ENCODE measurements at regions not wholly inside any gene's neighbourhood (a gene's known extent, or its start where the extent isn't known, plus 50 kb on each side); places are given as distances from the start of the nearest gene placed in this dataset.

DNA sequence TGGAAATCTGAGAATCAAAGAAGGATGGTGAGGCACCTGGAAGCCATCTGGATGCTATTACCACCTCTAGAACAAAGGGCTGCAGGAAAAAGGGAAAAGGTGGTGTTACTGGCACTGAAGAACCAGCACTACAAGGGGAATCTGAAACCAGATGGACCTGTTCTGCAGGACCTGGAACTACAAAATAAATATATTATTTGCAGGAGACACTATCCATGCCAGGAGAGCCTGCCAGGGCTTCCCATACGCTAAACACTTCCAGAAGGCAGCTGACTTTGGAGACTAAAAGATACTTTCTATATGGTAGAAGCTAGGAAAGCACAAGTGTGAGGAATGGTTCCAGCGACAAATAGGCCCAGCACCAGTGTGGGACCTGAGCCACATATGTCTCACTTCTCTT is 83.4 kb upstream of the POU1F1 start:
- Histone ChIP-seq H3K27ac (ENCODE audit: insufficient read depth, low read length) (no peak overlapping the region), H3K4me1 (ENCODE audit: control insufficient read depth, insufficient read depth, low read length) (no peaks in the 10 kb centered on the region), H3K27me3 (ENCODE audit: control insufficient read depth, insufficient read depth, low read length) (no peaks in the 10 kb centered on the region), H2BK20ac (ENCODE audit: low read depth, low read length) (no peak overlapping the region), H2BK5ac (ENCODE audit: low read depth, low read length, poor library complexity, severe bottlenecking) (no peak overlapping the region), H3K9me3 (ENCODE audit: control insufficient read depth, insufficient read depth, low read length) (no peaks in the 10 kb centered on the region), H3K36me3 (ENCODE audit: control insufficient read depth, insufficient read depth, low read length) (no peaks in the 10 kb centered on the region), H4K91ac (ENCODE audit: insufficient read depth, low read depth, low read length) (no peak overlapping the region), H2AFZ (replicated peaks; ENCODE audit: low read length, poor library complexity) (no peak overlapping the region), H4K8ac (ENCODE audit: low read depth in 2 of 2, low read length in 2 of 2) (no peak overlapping the region), H3K23ac (ENCODE audit: low read depth, low read length) (no peak overlapping the region), H3K9me1 (ENCODE audit: insufficient read depth, low read length) (no peaks in the 10 kb centered on the region), H2AK9ac (replicated peaks; ENCODE audit: low read depth, low read length, poor library complexity) (no peak overlapping the region), H2BK15ac (ENCODE audit: low read depth, low read length) (no peak overlapping the region), H2AK5ac (ENCODE audit: low read depth, low read length) (no peak overlapping the region), H3K14ac (replicated peaks; ENCODE audit: low read depth, low read length) (no peak overlapping the region), H3K79me1 (ENCODE audit: low read depth in 1 of 2, low read length in 2 of 2) (no peaks in the 10 kb centered on the region), H3K4me3 (ENCODE audit: insufficient read depth, low read depth, low read length) (no peak overlapping the region), H4K20me1 (ENCODE audit: insufficient read depth, low read length) (no peaks in the 10 kb centered on the region), H3K56ac (ENCODE audit: extremely low read depth, insufficient read depth, low read length) (no peak overlapping the region), H3K9ac (ENCODE audit: low read depth, low read length) (no peak overlapping the region), H3K4me2 (ENCODE audit: low read depth, low read length) (no peak overlapping the region), H2BK120ac (ENCODE audit: low read depth, low read length) (no peak overlapping the region), H3K4ac (ENCODE audit: low read depth, low read length) (no peak overlapping the region), H4K5ac (ENCODE audit: low read depth, low read length) (no peak overlapping the region), H3K18ac (ENCODE audit: low read depth, low read length) (no peak overlapping the region)
- TF ChIP-seq SMC3 (IDR thresholded peaks at IDR 0.05; ENCODE audit: low read depth, low read length) (no peak), BHLHE40 (IDR thresholded peaks at IDR 0.05; ENCODE audit: low read depth, low read length) (no peak), NFE2L2 (IDR thresholded peaks at IDR 0.05; ENCODE audit: low read depth, low read length) (no peak), MXI1 (IDR thresholded peaks at IDR 0.05; ENCODE audit: borderline replicate concordance, low read depth, low read length) (no peak), CHD1 (IDR thresholded peaks at IDR 0.05; ENCODE audit: low read depth, low read length) (no peak), RAD21 (IDR thresholded peaks at IDR 0.05; ENCODE audit: low read length) (no peak), MAFK (IDR thresholded peaks at IDR 0.05; ENCODE audit: low read depth, low read length) (no peak), RFX5 (IDR thresholded peaks at IDR 0.05; ENCODE audit: low read depth, low read length) (no peak), CEBPB (IDR thresholded peaks at IDR 0.05; ENCODE audit: low read depth, low read length) (no peak), FOS (IDR thresholded peaks at IDR 0.05; ENCODE audit: low read depth, low read length) (no peak), POLR2A (IDR thresholded peaks at IDR 0.05; ENCODE audit: low read depth, low read length) (no peak)
- TF ChIP-seq, protein P1, sequence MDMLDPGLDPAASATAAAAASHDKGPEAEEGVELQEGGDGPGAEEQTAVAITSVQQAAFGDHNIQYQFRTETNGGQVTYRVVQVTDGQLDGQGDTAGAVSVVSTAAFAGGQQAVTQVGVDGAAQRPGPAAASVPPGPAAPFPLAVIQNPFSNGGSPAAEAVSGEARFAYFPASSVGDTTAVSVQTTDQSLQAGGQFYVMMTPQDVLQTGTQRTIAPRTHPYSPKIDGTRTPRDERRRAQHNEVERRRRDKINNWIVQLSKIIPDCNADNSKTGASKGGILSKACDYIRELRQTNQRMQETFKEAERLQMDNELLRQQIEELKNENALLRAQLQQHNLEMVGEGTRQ (IDR thresholded peaks at IDR 0.05; ENCODE audit: low read depth, low read length), result no peak
- TF ChIP-seq, protein P2, sequence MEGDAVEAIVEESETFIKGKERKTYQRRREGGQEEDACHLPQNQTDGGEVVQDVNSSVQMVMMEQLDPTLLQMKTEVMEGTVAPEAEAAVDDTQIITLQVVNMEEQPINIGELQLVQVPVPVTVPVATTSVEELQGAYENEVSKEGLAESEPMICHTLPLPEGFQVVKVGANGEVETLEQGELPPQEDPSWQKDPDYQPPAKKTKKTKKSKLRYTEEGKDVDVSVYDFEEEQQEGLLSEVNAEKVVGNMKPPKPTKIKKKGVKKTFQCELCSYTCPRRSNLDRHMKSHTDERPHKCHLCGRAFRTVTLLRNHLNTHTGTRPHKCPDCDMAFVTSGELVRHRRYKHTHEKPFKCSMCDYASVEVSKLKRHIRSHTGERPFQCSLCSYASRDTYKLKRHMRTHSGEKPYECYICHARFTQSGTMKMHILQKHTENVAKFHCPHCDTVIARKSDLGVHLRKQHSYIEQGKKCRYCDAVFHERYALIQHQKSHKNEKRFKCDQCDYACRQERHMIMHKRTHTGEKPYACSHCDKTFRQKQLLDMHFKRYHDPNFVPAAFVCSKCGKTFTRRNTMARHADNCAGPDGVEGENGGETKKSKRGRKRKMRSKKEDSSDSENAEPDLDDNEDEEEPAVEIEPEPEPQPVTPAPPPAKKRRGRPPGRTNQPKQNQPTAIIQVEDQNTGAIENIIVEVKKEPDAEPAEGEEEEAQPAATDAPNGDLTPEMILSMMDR (conservative IDR thresholded peaks at IDR 0.05; ENCODE audit: low read depth, low read length), result no peak
- TF ChIP-seq, protein P3, sequence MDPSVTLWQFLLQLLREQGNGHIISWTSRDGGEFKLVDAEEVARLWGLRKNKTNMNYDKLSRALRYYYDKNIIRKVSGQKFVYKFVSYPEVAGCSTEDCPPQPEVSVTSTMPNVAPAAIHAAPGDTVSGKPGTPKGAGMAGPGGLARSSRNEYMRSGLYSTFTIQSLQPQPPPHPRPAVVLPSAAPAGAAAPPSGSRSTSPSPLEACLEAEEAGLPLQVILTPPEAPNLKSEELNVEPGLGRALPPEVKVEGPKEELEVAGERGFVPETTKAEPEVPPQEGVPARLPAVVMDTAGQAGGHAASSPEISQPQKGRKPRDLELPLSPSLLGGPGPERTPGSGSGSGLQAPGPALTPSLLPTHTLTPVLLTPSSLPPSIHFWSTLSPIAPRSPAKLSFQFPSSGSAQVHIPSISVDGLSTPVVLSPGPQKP (IDR thresholded peaks at IDR 0.05; ENCODE audit: borderline replicate concordance, low read depth, low read length), result no peak
- ATAC-seq (ENCODE audit: low read depth), result no peak
- dilution Hi-C loops (cut with HindIII; ENCODE audit: low sequenced_read_pairs, unreplicated experiment), result no loop called here
- intact Hi-C loops (cut with micrococcal nuclease), result no loop called here
- ChIA-PET CTCF (interaction anchor here (1.2 kb wide), 1 partner anchor 9 kb away, joined by 5 read pairs; no protein-coding TSS in a partner anchor), POLR2A (ENCODE audit: unreplicated experiment) (no interaction called here)
- in situ Hi-C loops (cut with MboI; ENCODE audit: low sequenced_read_pairs), result no loop called here
- DNase-seq, result no peak
- no TSS peak for BruUV-seq (replicated peaks)
- no CpG with 5 or more reads among the region's 2 CpGs for WGBS, 2 experiments (ENCODE audit: extremely low coverage in 2 of 2, insufficient read length in 1 of 2)

Data from IMR-90 (cell line).